Hepatocyte (in vitro differentiated cells): ENCODE measurements at regions not wholly inside any gene's neighbourhood (a gene's known extent, or its start where the extent isn't known, plus 50 kb on each side); places are given as distances from the start of the nearest gene placed in this dataset.

ENCODE experiments used
- DNase-seq: peaks from one replicate; pipeline ENCODE4 v3.0.0-alpha.2; 2016; ENCODE audit warnings: low spot score
- H2AFZ ChIP-seq: fragments of 200-600 bp; sonication (generic); 2 replicates; pipeline ENCODE4 v1.6.0; 2016; ENCODE audit warnings: antibody characterized with exemption, mild to moderate bottlenecking
- H3K27ac ChIP-seq: fragments of 200-600 bp; sonication (generic); 2 replicates; pipeline ENCODE4 v1.5.1; 2016; ENCODE audit warnings: mild to moderate bottlenecking
- H3K27me3 ChIP-seq: fragments of 200-600 bp; sonication (generic); 2 replicates; pipeline ENCODE4 v1.6.1; 2016
- H3K36me3 ChIP-seq: fragments of 200-600 bp; sonication (generic); replicated peaks from 2 replicates; pipeline ENCODE4 v1.5.1; 2016; ENCODE audit warnings: low read depth; ENCODE audit not compliant: insufficient read depth
- H3K4me1 ChIP-seq: fragments of 200-600 bp; sonication (generic); 2 replicates; pipeline ENCODE4 v1.5.1; 2016; ENCODE audit warnings: mild to moderate bottlenecking, moderate library complexity; ENCODE audit not compliant: insufficient read depth
- H3K4me2 ChIP-seq: fragments of 200-600 bp; sonication (generic); 2 replicates; pipeline ENCODE4 v1.6.0; 2016
- H3K4me3 ChIP-seq: fragments of 200-600 bp; sonication (generic); 2 replicates; pipeline ENCODE4 v1.5.1; 2016; ENCODE audit warnings: mild to moderate bottlenecking
- H3K79me2 ChIP-seq: fragments of 200-600 bp; sonication (generic); 2 replicates; pipeline ENCODE4 v1.6.0; 2017; ENCODE audit warnings: mild to moderate bottlenecking
- H3K9me2 ChIP-seq: fragments of 200-600 bp; sonication (generic); replicated peaks from 2 replicates; pipeline ENCODE4 v1.6.0; 2017; ENCODE audit warnings: mild to moderate bottlenecking; ENCODE audit not compliant: insufficient read depth
- H3K9me3 ChIP-seq: fragments of 200-600 bp; sonication (generic); 2 replicates; pipeline ENCODE4 v1.5.1; 2016; ENCODE audit warnings: low read depth, mild to moderate bottlenecking
- H4K20me1 ChIP-seq: fragments of 200-600 bp; sonication (generic); 2 replicates; pipeline ENCODE4 v1.6.0; 2016; ENCODE audit warnings: mild to moderate bottlenecking; ENCODE audit not compliant: insufficient read depth, poor library complexity, severe bottlenecking
- CTCF ChIP-seq: fragments of 200-600 bp; sonication (generic); IDR thresholded peaks from 2 replicates; pipeline ENCODE4 v1.5.1; 2016; ENCODE audit warnings: antibody characterized with exemption, mild to moderate bottlenecking; ENCODE audit not compliant: poor library complexity
- EZH2 ChIP-seq: fragments of 200-600 bp; sonication (generic); IDR thresholded peaks from 2 replicates; pipeline ENCODE4 v1.6.1; 2016; ENCODE audit warnings: antibody characterized with exemption, mild to moderate bottlenecking, borderline replicate concordance
- EZH2phosphoT487 ChIP-seq: fragments of 200-600 bp; sonication (generic); IDR thresholded peaks from one replicate; pipeline ENCODE4 v1.6.1; 2018; ENCODE audit warnings: antibody characterized with exemption, mild to moderate bottlenecking, low read depth, moderate library complexity; ENCODE audit not compliant: unreplicated experiment, severe bottlenecking
- WGBS: methylation state at CpG from one replicate; pipeline ENCODE4 v1.1.6; 2016; ENCODE audit warnings: low lambda C conversion rate; ENCODE audit errors: missing lambda C conversion rate; 5-methylcytosine and 5-hydroxymethylcytosine counted together

- no peak overlapping the region for H3K27ac ChIP-seq
- no peaks in the 10 kb centered on the region for H3K27me3 ChIP-seq
- no peaks in the 10 kb centered on the region for H3K79me2 ChIP-seq
- TF ChIP-seq CTCF (no peak), EZH2 (no peak), EZH2phosphoT487 (no peak)
- DNase-seq, result no peak
- H3K4me2 ChIP-seq, result no peak overlapping the region
- H3K4me1 ChIP-seq, result peaks cover 3% of the 10 kb centered on the region
- no peaks in the 10 kb centered on the region for H4K20me1 ChIP-seq
- no peaks in the 10 kb centered on the region for H3K36me3 ChIP-seq
- no peak overlapping the region for H2AFZ ChIP-seq
- no peaks in the 10 kb centered on the region for H3K9me3 ChIP-seq
- H3K4me3 ChIP-seq, result no peak overlapping the region
- H3K9me2 ChIP-seq, result no peaks in the 10 kb centered on the region
- WGBS, result 97% methylated on average over 2 of the region's 2 CpGs
Measured at GRCh38 chr2:184004948-184005672, 593.2 kb upstream of the ZNF804A start.

GRCh38 chr2:184006998-184007397, 591.3 kb upstream of the ZNF804A start:
- WGBS, result 74% methylated on average over 1 of the region's 1 CpG
- Histone ChIP-seq H2AFZ (no peak overlapping the region), H3K9me2 (no peaks in the 10 kb centered on the region), H3K9me3 (no peaks in the 10 kb centered on the region), H3K79me2 (no peaks in the 10 kb centered on the region), H3K27ac (no peak overlapping the region), H3K27me3 (no peaks in the 10 kb centered on the region), H3K36me3 (no peaks in the 10 kb centered on the region), H4K20me1 (no peaks in the 10 kb centered on the region), H3K4me1 (peaks cover 3% of the 10 kb centered on the region), H3K4me2 (no peak overlapping the region), H3K4me3 (no peak overlapping the region)
- no peak for DNase-seq
- TF ChIP-seq EZH2 (no peak), CTCF (no peak), EZH2phosphoT487 (no peak)

- Histone ChIP-seq H3K36me3 (no peaks in the 10 kb centered on the region), H2AFZ (no peak overlapping the region), H3K9me3 (no peaks in the 10 kb centered on the region), H3K9me2 (no peaks in the 10 kb centered on the region), H3K27ac (no peak overlapping the region), H3K79me2 (no peaks in the 10 kb centered on the region), H3K4me2 (no peak overlapping the region), H4K20me1 (no peaks in the 10 kb centered on the region), H3K4me3 (no peak overlapping the region), H3K4me1 (no peaks in the 10 kb centered on the region), H3K27me3 (no peaks in the 10 kb centered on the region)
- TF ChIP-seq EZH2phosphoT487, result no peak
- no peak for TF ChIP-seq EZH2
- no peak for TF ChIP-seq CTCF
- no peak for DNase-seq
- WGBS, result 94% methylated on average over 1 of the region's 1 CpG
Measured at GRCh38 chr2:184026961-184027360, 571.4 kb upstream of the ZNF804A start.
